B cell (primary cell): ENCODE measurements at regions not wholly inside any gene's neighbourhood (a gene's known extent, or its start where the extent isn't known, plus 50 kb on each side); places are given as distances from the start of the nearest gene placed in this dataset.

Experiments
- ATAC-seq: fragments of 200-7000 bp; cut with Tn5 transposase; one replicate; pipeline ENCODE4 v1.10.0; 2021; ENCODE audit warnings: low read depth, mild to moderate bottlenecking, moderate number of reproducible peaks, moderate library complexity
- CTCF ChIA-PET: fragments of 350-600 bp; sonication (Branson Sonifier 250); formaldehyde crosslinking; loops from one replicate; lab custom pipeline; 2021; ENCODE audit warnings: antibody characterized with exemption, inconsistent platforms; lab: Charles Lee
- POLR2A ChIA-PET: fragments of 350-600 bp; sonication (Branson Sonifier 250); formaldehyde crosslinking; loops from one replicate; lab custom pipeline; 2021; ENCODE audit warnings: antibody characterized with exemption; lab: Charles Lee
- DNase-seq: peaks from one replicate; pipeline ENCODE4 v3.0.0; 2013
- H2AFZ ChIP-seq: 2 replicates; pipeline ENCODE4 v1.6.1; 2012; ENCODE audit warnings: mild to moderate bottlenecking, low read depth, low read length; ENCODE audit not compliant: insufficient read depth, poor library complexity, severe bottlenecking
- H3K27ac ChIP-seq, 2 donors: 1 replicate in 1 of 2; 2 replicates in 1 of 2; pipeline ENCODE4 v1.5.1; 2012 to 2013; ENCODE audit warnings: low read length in 2 of 2, mild to moderate bottlenecking in 2 of 2, moderate library complexity in 1 of 2
- H3K27me3 ChIP-seq, 4 experiments: fragments of 200-600 bp in 1 of 4; sonication (generic) in 1 of 4; replicated peaks in 1 of 4; 1 replicate in 2 of 4; 2 replicates in 2 of 4; pipeline versions ENCODE4 v1.6.1 to v1.7.0; 2013 to 2016; ENCODE audit warnings: low read length in 3 of 4, mild to moderate bottlenecking in 2 of 4, mixed read lengths in 1 of 4, moderate library complexity in 1 of 4; ENCODE audit not compliant: insufficient read depth in 4 of 4, control insufficient read depth in 3 of 4; ENCODE audit errors: control extremely low read depth in 1 of 4
- H3K36me3 ChIP-seq, 2 experiments: replicated peaks in 1 of 2; 1 replicate in 1 of 2; 2 replicates in 1 of 2; pipeline versions ENCODE4 v1.6.1 to v1.7.1; 2013; ENCODE audit warnings: low read length in 1 of 2; ENCODE audit not compliant: insufficient read depth in 2 of 2, control insufficient read depth in 1 of 2; ENCODE audit errors: control extremely low read depth in 1 of 2, extremely low read depth in 1 of 2
- H3K4me1 ChIP-seq, 2 donors: fragments of 200-600 bp in 1 of 2; sonication (generic) in 1 of 2; 1 replicate in 1 of 2; 2 replicates in 1 of 2; pipeline versions ENCODE4 v1.5.1 to v1.6.1; 2013 to 2017; ENCODE audit warnings: low read length in 2 of 2; ENCODE audit not compliant: control insufficient read depth in 2 of 2, insufficient read depth in 2 of 2
- H3K4me2 ChIP-seq: replicated peaks from 2 replicates; pipeline ENCODE3; 2012; ENCODE audit warnings: mild to moderate bottlenecking, low read depth, low read length; ENCODE audit not compliant: poor library complexity, severe bottlenecking
- H3K4me3 ChIP-seq, 5 experiments: fragments of 200-600 bp in 1 of 5; sonication (generic) in 1 of 5; 1 replicate in 3 of 5; 2 replicates in 2 of 5; pipeline versions ENCODE4 v1.5.1 to v1.7.0; 2011 to 2016; ENCODE audit warnings: low read length in 4 of 5, mild to moderate bottlenecking in 4 of 5, low read depth in 2 of 5, control low read depth in 1 of 5, moderate library complexity in 1 of 5; ENCODE audit not compliant: insufficient read depth in 1 of 5; ENCODE audit errors: control extremely low read depth in 1 of 5, extremely low read depth in 1 of 5
- H3K79me2 ChIP-seq: fragments of 200-600 bp; sonication (generic); one replicate; pipeline ENCODE4 v1.6.0; 2016; ENCODE audit warnings: low read length; ENCODE audit not compliant: control insufficient read depth, insufficient read depth
- H3K9ac ChIP-seq: fragments of 200-600 bp; sonication (generic); 2 replicates; pipeline ENCODE4 v1.6.1; 2017; ENCODE audit warnings: mild to moderate bottlenecking, low read length, moderate library complexity
- H3K9me3 ChIP-seq, 3 donors: one replicate each; pipeline versions ENCODE4 v1.6.1 to v1.7.1; 2013; ENCODE audit warnings: low read length in 2 of 3; ENCODE audit not compliant: control insufficient read depth in 2 of 3, insufficient read depth in 1 of 3; ENCODE audit errors: control extremely low read depth in 1 of 3
- H4K20me1 ChIP-seq: 2 replicates; pipeline ENCODE4 v1.6.0; 2012; ENCODE audit warnings: mild to moderate bottlenecking, low read length; ENCODE audit not compliant: insufficient read depth, control insufficient read depth, poor library complexity, severe bottlenecking
- H3K27ac Mint-ChIP-seq: one replicate; pipeline ENCODE4 v1.8.0; 2021; ENCODE audit warnings: mixed read lengths
- H3K27me3 Mint-ChIP-seq: one replicate; pipeline ENCODE4 v1.8.0; 2021; ENCODE audit warnings: mixed read lengths
- H3K4me1 Mint-ChIP-seq: one replicate; pipeline ENCODE4 v1.8.0; 2021; ENCODE audit warnings: mixed read lengths
- H3K4me3 Mint-ChIP-seq: one replicate; pipeline ENCODE4 v1.8.0; 2021; ENCODE audit warnings: mixed read lengths
- H3K9me3 Mint-ChIP-seq: one replicate; pipeline ENCODE4 v1.8.0; 2022; ENCODE audit warnings: mixed read lengths; ENCODE audit not compliant: insufficient read depth
- CTCF ChIP-seq: fragments of 200-600 bp; IDR thresholded peaks from one replicate; pipeline ENCODE4 v1.8.0; 2022; ENCODE audit warnings: antibody characterized with exemption, mild to moderate bottlenecking
- EZH2 ChIP-seq: IDR thresholded peaks from 2 replicates; pipeline ENCODE4 v1.6.1; 2012; ENCODE audit warnings: borderline replicate concordance, low read depth, mild to moderate bottlenecking, moderate library complexity, low read length; ENCODE audit not compliant: insufficient read depth, poor library complexity, severe bottlenecking
- WGBS: methylation state at CpG from one replicate; pipeline ENCODE4 v1.1.5; 2013; ENCODE audit warnings: missing lambda C conversion rate; ENCODE audit not compliant: insufficient coverage; 5-methylcytosine and 5-hydroxymethylcytosine counted together
- intact Hi-C: fragments of 100-400 bp; cut with micrococcal nuclease; formaldehyde crosslinking; loops from one replicate; pipeline ENCODE4 v1.10.0; 2022

- intact Hi-C loops, result no loop called here
- no peaks in the 10 kb centered on the region for H3K9me3 ChIP-seq
- H3K4me1 ChIP-seq, result no peaks in the 10 kb centered on the region
- Mint-ChIP-seq H3K4me3 (no peak overlapping the region), H3K4me1 (no peaks in the 10 kb centered on the region), H3K9me3 (no peaks in the 10 kb centered on the region), H3K27me3 (peaks cover 3% of the 10 kb centered on the region), H3K27ac (no peak overlapping the region)
- no peaks in the 10 kb centered on the region for H3K79me2 ChIP-seq
- ChIA-PET POLR2A (no interaction called here), CTCF (no interaction called here)
- H3K9ac ChIP-seq, result no peak overlapping the region
- H3K27ac ChIP-seq, result no peak overlapping the region
- no CpG with 5 or more reads among the region's 2 CpGs for WGBS
- no peak overlapping the region for H3K4me2 ChIP-seq
- no peaks in the 10 kb centered on the region for H3K27me3 ChIP-seq
- H3K4me3 ChIP-seq, result no peak overlapping the region
- ATAC-seq (no peak), DNase-seq (no peak)
- TF ChIP-seq EZH2 (no peak), CTCF (no peak)
- H4K20me1 ChIP-seq, result no peaks in the 10 kb centered on the region
- no peaks in the 10 kb centered on the region for H3K36me3 ChIP-seq
- H2AFZ ChIP-seq, result no peak overlapping the region
Observed at GRCh38 chr4:14559646-14560045, 442.6 kb upstream of the CPEB2 start.

- Mint-ChIP-seq H3K27ac (no peak overlapping the region), H3K4me3 (no peak overlapping the region), H3K27me3 (peaks cover 3% of the 10 kb centered on the region), H3K4me1 (no peaks in the 10 kb centered on the region), H3K9me3 (peaks cover 2% of the 10 kb centered on the region)
- H3K27me3 ChIP-seq, result no peaks in the 10 kb centered on the region
- no peaks in the 10 kb centered on the region for H4K20me1 ChIP-seq
- intact Hi-C loops, result no loop called here
- no CpG with 5 or more reads among the region's 1 CpG for WGBS
- H3K36me3 ChIP-seq, result no peaks in the 10 kb centered on the region
- H3K9ac ChIP-seq, result no peak overlapping the region
- H2AFZ ChIP-seq, result no peak overlapping the region
- H3K27ac ChIP-seq, result no peak overlapping the region
- TF ChIP-seq CTCF, result no peak
- peaks cover 0 to 3% (median 0%) of the 10 kb centered on the region in 3 donors for H3K9me3 ChIP-seq
- ChIA-PET POLR2A (no interaction called here), CTCF (no interaction called here)
- H3K4me2 ChIP-seq, result no peak overlapping the region
- DNase-seq (no peak), ATAC-seq (no peak)
- H3K4me3 ChIP-seq, result no peak overlapping the region
- no peaks in the 10 kb centered on the region for H3K79me2 ChIP-seq
- H3K4me1 ChIP-seq, result no peaks in the 10 kb centered on the region
Observed at GRCh38 chr4:14560577-14560976, 441.7 kb upstream of the CPEB2 start.
